WTC11 (cell line): ENCODE measurements at regions not wholly inside any gene's neighbourhood (a gene's known extent, or its start where the extent isn't known, plus 50 kb on each side); places are given as distances from the start of the nearest gene placed in this dataset.

ENCODE experiments used
- AFF4 ChIP-seq: sonication (generic); formaldehyde crosslinking; IDR thresholded peaks from 2 replicates; pipeline ENCODE4 v1.8.1; 2023; ENCODE audit warnings: mild to moderate bottlenecking, missing genetic modification reagents, borderline replicate concordance
- AR ChIP-seq: fragments of 250-450 bp; sonication (Bioruptor Pico); IDR thresholded peaks from 2 replicates; pipeline ENCODE4 v1.9.0; 2021; ENCODE audit warnings: mild to moderate bottlenecking
- ATF3 ChIP-seq: sonication (generic); formaldehyde crosslinking; conservative IDR thresholded peaks from 2 replicates; pipeline ENCODE4 v1.8.1; 2022; ENCODE audit warnings: mild to moderate bottlenecking, missing genetic modification reagents
- CTCF ChIP-seq: fragments of 200-600 bp; IDR thresholded peaks from 2 replicates; pipeline ENCODE4 v1.8.0; 2022; ENCODE audit warnings: antibody characterized with exemption
- NR2C2 ChIP-seq: sonication (generic); formaldehyde crosslinking; IDR thresholded peaks from 2 replicates; pipeline ENCODE4 v1.8.0; 2022; ENCODE audit warnings: mild to moderate bottlenecking, missing genetic modification reagents
- NR3C1 ChIP-seq: sonication (generic); formaldehyde crosslinking; conservative IDR thresholded peaks from 2 replicates; pipeline ENCODE4 v1.8.1; 2023; ENCODE audit warnings: low read depth, mild to moderate bottlenecking, missing genetic modification reagents
- ZNF138 ChIP-seq: sonication (generic); formaldehyde crosslinking; conservative IDR thresholded peaks from 2 replicates; pipeline ENCODE4 v1.8.1; 2022; ENCODE audit warnings: mild to moderate bottlenecking, moderate library complexity, missing genetic modification reagents
- ZNF512 ChIP-seq: sonication (generic); formaldehyde crosslinking; IDR thresholded peaks from 2 replicates; pipeline ENCODE4 v1.8.1; 2022; ENCODE audit warnings: missing genetic modification reagents, borderline replicate concordance
- ZNF532 ChIP-seq: fragments of 250-450 bp; sonication (Bioruptor Pico); IDR thresholded peaks from 2 replicates; pipeline ENCODE4 v1.9.0; 2021; ENCODE audit warnings: mild to moderate bottlenecking, borderline replicate concordance

- TF ChIP-seq CTCF (no peak), NR3C1 (no peak), ZNF532 (no peak), ZNF512 (no peak), ZNF138 (CRISPR knock-in tag) (no peak), ATF3 (CRISPR knock-in tag) (no peak), NR2C2 (CRISPR knock-in tag) (no peak), AR (CRISPR knock-in tag) (no peak), AFF4 (no peak)
These were observed 455.6 kb upstream of the PROK2 start for GRCh38 chr3:72240531-72240930.
